ENCODE measurements at regions not wholly inside any gene's neighbourhood (a gene's known extent, or its start where the extent isn't known, plus 50 kb on each side); places are given as distances from the start of the nearest gene placed in this dataset.

DNA sequence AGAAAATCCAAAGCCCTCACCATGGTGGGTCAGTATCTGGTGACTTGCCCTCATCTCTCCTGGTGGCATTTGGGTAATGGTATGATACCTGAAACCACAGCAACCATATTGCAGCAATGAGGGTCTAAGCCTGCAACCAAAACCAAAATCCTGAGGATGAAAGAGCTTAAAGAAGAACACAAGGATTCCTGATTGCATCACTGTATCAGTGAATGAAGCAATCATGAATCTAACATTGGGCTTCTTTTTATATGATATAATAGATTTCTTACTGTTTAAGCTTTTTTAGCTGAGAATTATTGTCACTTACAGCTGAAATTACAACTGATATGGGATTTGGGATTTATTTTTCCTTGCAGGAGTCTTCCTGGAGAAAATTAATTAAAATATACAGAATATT, 269.9 kb downstream of the MEF2C start:
- Histone ChIP-seq H3K9me3 (replicated peaks; ENCODE audit: insufficient read depth, low read length) (no peaks in the 10 kb centered on the region), H3K4me3 (ENCODE audit: low read length) (no peak overlapping the region), H2AFZ (ENCODE audit: low read length) (no peak overlapping the region), H4K20me1 (ENCODE audit: insufficient read depth, low read length) (no peaks in the 10 kb centered on the region), H3K9me2 (replicated peaks; ENCODE audit: insufficient read depth, low read length) (no peaks in the 10 kb centered on the region), H3K4me1 (ENCODE audit: low read length) (no peaks in the 10 kb centered on the region), H3K27me3 (replicated peaks; ENCODE audit: insufficient read depth, low read length) (no peaks in the 10 kb centered on the region), H3F3A (ENCODE audit: insufficient read depth, low read length) (no peaks in the 10 kb centered on the region), H3K4me2 (ENCODE audit: low read depth, low read length) (no peak overlapping the region), H3K36me3 (replicated peaks; ENCODE audit: insufficient read depth, low read length) (no peaks in the 10 kb centered on the region), H3K27ac (ENCODE audit: low read length) (no peak overlapping the region), H3K9ac (ENCODE audit: low read length) (no peak overlapping the region), H3K79me2 (ENCODE audit: low read length) (no peaks in the 10 kb centered on the region)
- no peak for DNase-seq
- TF ChIP-seq EZH2phosphoT487 (IDR thresholded peaks at IDR 0.05; ENCODE audit: low read length) (no peak), EZH2 (optimal IDR thresholded peaks at IDR 0.05; ENCODE audit: low read depth, low read length) (no peak)
- TF ChIP-seq, protein P1, sequence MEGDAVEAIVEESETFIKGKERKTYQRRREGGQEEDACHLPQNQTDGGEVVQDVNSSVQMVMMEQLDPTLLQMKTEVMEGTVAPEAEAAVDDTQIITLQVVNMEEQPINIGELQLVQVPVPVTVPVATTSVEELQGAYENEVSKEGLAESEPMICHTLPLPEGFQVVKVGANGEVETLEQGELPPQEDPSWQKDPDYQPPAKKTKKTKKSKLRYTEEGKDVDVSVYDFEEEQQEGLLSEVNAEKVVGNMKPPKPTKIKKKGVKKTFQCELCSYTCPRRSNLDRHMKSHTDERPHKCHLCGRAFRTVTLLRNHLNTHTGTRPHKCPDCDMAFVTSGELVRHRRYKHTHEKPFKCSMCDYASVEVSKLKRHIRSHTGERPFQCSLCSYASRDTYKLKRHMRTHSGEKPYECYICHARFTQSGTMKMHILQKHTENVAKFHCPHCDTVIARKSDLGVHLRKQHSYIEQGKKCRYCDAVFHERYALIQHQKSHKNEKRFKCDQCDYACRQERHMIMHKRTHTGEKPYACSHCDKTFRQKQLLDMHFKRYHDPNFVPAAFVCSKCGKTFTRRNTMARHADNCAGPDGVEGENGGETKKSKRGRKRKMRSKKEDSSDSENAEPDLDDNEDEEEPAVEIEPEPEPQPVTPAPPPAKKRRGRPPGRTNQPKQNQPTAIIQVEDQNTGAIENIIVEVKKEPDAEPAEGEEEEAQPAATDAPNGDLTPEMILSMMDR (IDR thresholded peaks at IDR 0.05; ENCODE audit: low read length): no peak

DNA sequence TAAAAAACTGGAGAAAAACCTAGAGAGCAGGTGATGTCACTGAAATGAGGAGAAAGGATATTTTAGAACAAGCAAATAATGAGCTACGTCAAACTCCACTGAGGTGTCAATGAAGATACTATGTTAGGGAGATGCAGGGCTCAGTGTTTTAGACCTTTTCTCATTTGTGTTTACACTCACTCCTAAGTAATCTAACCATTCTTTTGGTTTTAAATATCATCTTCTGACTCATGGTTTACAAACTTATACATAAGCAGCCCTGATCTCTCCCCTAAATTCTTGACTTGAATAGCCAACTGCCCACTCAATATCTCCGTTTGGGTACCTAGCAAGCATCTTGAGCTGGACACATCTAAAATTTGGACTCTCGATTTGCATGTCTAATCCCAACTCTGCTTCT, 272.4 kb downstream of the MEF2C start:
- no peaks in the 10 kb centered on the region for H3F3A ChIP-seq (ENCODE audit: insufficient read depth, low read length)
- H3K9ac ChIP-seq (ENCODE audit: low read length): no peak overlapping the region
- H3K4me2 ChIP-seq (ENCODE audit: low read depth, low read length): no peak overlapping the region
- TF ChIP-seq, protein P1 (IDR thresholded peaks at IDR 0.05; ENCODE audit: low read length): no peak
- TF ChIP-seq EZH2phosphoT487 (IDR thresholded peaks at IDR 0.05; ENCODE audit: low read length) (no peak), EZH2 (optimal IDR thresholded peaks at IDR 0.05; ENCODE audit: low read depth, low read length) (no peak)
- H4K20me1 ChIP-seq (ENCODE audit: insufficient read depth, low read length): no peaks in the 10 kb centered on the region
- no peaks in the 10 kb centered on the region for H3K79me2 ChIP-seq (ENCODE audit: low read length)
- H3K27ac ChIP-seq (ENCODE audit: low read length): no peak overlapping the region
- H3K9me2 ChIP-seq (replicated peaks; ENCODE audit: insufficient read depth, low read length): no peaks in the 10 kb centered on the region
- no peaks in the 10 kb centered on the region for H3K4me1 ChIP-seq (ENCODE audit: low read length)
- no peaks in the 10 kb centered on the region for H3K36me3 ChIP-seq (replicated peaks; ENCODE audit: insufficient read depth, low read length)
- no peaks in the 10 kb centered on the region for H3K27me3 ChIP-seq (replicated peaks; ENCODE audit: insufficient read depth, low read length)
- no peaks in the 10 kb centered on the region for H3K9me3 ChIP-seq (replicated peaks; ENCODE audit: insufficient read depth, low read length)
- H3K4me3 ChIP-seq (ENCODE audit: low read length): no peak overlapping the region
- no peak for DNase-seq
- no peak overlapping the region for H2AFZ ChIP-seq (ENCODE audit: low read length)

DNA sequence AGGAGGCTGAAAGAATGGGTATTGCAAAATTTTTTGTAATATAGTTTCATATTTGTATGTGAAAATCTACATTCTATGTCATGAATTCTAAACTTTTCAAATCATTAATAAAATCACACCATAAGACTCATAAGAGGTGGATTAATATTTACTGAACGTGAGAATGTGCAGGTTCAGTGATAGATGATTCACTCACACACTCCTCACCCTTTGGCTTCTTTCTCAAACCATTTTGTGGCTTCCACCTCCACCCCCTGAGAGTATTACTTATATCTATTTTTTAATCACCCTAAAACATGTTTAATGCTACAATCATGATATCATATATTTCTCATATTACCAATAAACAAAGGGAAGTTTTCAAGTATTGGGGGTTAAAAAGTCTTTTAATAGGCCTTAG, 275.5 kb downstream of the MEF2C start:
- no peaks in the 10 kb centered on the region for H3K9me2 ChIP-seq (replicated peaks; ENCODE audit: insufficient read depth, low read length)
- H3K27ac ChIP-seq (ENCODE audit: low read length): no peak overlapping the region
- H3K36me3 ChIP-seq (replicated peaks; ENCODE audit: insufficient read depth, low read length): no peaks in the 10 kb centered on the region
- H3K4me1 ChIP-seq (ENCODE audit: low read length): no peaks in the 10 kb centered on the region
- H3K9ac ChIP-seq (ENCODE audit: low read length): no peak overlapping the region
- H3K4me2 ChIP-seq (ENCODE audit: low read depth, low read length): no peak overlapping the region
- H3K79me2 ChIP-seq (ENCODE audit: low read length): no peaks in the 10 kb centered on the region
- no peak overlapping the region for H3K4me3 ChIP-seq (ENCODE audit: low read length)
- TF ChIP-seq EZH2phosphoT487 (IDR thresholded peaks at IDR 0.05; ENCODE audit: low read length): no peak
- TF ChIP-seq EZH2 (optimal IDR thresholded peaks at IDR 0.05; ENCODE audit: low read depth, low read length): no peak
- TF ChIP-seq, protein P1 (IDR thresholded peaks at IDR 0.05; ENCODE audit: low read length): no peak
- DNase-seq: no peak
- H2AFZ ChIP-seq (ENCODE audit: low read length): no peak overlapping the region
- no peaks in the 10 kb centered on the region for H3F3A ChIP-seq (ENCODE audit: insufficient read depth, low read length)
- H3K9me3 ChIP-seq (replicated peaks; ENCODE audit: insufficient read depth, low read length): no peaks in the 10 kb centered on the region
- no peaks in the 10 kb centered on the region for H4K20me1 ChIP-seq (ENCODE audit: insufficient read depth, low read length)
- no peaks in the 10 kb centered on the region for H3K27me3 ChIP-seq (replicated peaks; ENCODE audit: insufficient read depth, low read length)

All from MM.1S (cell line).